ENCODE measurements at regions not wholly inside any gene's neighbourhood (a gene's known extent, or its start where the extent isn't known, plus 50 kb on each side); places are given as distances from the start of the nearest gene placed in this dataset.
A peak's percentile ranks its signal among the peaks of the same experiment; 100 is the strongest.
"Not testable (repeated sequence)": the region's sequence is repeated elsewhere in the genome, so short reads cannot be mapped to it uniquely, and the experiment has no call there.

DNA sequence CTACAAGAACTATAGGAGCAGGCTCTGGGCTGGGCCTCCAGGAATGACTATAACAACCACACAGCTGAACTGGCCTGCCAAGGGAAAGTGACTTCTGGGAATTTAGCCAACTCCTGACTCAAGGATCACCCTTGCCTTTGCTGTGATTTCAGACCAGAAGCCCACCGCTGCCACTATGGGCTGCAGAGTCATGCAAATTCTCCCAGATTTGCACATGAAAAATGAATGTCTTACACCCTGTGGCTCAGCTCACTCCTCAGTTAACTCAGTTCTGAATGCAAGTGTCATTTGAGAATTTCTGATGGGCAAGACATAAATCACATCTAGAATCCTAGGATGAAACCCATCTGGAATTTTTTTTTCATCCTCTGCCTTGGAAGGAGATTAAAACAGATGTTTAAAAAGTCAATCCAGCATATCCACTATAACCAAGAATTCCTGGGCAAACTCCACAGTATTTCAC is 186.5 kb upstream of the BET1 start (continued):
- TF ChIP-seq, protein P1, sequence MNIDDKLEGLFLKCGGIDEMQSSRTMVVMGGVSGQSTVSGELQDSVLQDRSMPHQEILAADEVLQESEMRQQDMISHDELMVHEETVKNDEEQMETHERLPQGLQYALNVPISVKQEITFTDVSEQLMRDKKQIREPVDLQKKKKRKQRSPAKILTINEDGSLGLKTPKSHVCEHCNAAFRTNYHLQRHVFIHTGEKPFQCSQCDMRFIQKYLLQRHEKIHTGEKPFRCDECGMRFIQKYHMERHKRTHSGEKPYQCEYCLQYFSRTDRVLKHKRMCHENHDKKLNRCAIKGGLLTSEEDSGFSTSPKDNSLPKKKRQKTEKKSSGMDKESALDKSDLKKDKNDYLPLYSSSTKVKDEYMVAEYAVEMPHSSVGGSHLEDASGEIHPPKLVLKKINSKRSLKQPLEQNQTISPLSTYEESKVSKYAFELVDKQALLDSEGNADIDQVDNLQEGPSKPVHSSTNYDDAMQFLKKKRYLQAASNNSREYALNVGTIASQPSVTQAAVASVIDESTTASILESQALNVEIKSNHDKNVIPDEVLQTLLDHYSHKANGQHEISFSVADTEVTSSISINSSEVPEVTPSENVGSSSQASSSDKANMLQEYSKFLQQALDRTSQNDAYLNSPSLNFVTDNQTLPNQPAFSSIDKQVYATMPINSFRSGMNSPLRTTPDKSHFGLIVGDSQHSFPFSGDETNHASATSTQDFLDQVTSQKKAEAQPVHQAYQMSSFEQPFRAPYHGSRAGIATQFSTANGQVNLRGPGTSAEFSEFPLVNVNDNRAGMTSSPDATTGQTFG (tag by site-specific recombination; IDR thresholded peaks at IDR 0.05; ENCODE audit: borderline replicate concordance): no peak
- TF ChIP-seq SALL2 (tag by site-specific recombination; IDR thresholded peaks at IDR 0.05; ENCODE audit: borderline replicate concordance) (no peak), ZNF221 (tag by site-specific recombination; IDR thresholded peaks at IDR 0.05; ENCODE audit: borderline replicate concordance) (no peak), ZFP37 (tag by site-specific recombination; IDR thresholded peaks at IDR 0.05) (no peak), ZNF785 (tag by site-specific recombination; IDR thresholded peaks at IDR 0.05) (no peak), ZNF529 (tag by site-specific recombination; IDR thresholded peaks at IDR 0.05; ENCODE audit: insufficient replicate concordance) (no peak)

DNA sequence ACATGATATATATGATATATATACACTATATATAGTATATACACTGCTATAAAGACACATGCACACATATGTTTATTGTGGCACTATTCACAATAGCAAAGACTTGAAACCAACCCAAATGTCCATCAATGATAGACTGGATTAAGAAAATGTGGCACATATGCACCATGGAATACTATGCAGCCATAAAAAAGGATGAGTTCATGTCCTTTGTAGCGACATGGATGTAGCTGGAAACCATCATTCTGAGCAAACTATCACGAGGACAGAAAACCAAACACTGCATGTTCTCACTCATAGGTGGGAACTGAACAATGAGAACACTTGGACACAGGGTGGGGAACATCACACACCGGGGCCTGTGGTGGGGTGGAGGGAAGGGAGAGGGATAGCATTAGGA is 190.3 kb upstream of the BET1 start:
- POLR2A ChIA-PET; H3K9me3 ChIP-seq (ENCODE audit: control insufficient read depth, insufficient read depth, low read depth, low read length); H3K36me3 ChIP-seq (ENCODE audit: control insufficient read depth in 2 of 2, insufficient read depth in 1 of 2, low read length in 2 of 2); CTCF ChIA-PET; H3K4me3 ChIP-seq (ENCODE audit: low read depth, low read length); H3K4me1 ChIP-seq (ENCODE audit: control insufficient read depth, insufficient read depth, low read length); H3K27ac ChIP-seq (ENCODE audit: extremely low read depth, low read depth, low read length): not testable (repeated sequence)
- TF ChIP-seq ZNF146 (tag by site-specific recombination; IDR thresholded peaks at IDR 0.05): peak; percentile 79
- TF ChIP-seq, protein P2, sequence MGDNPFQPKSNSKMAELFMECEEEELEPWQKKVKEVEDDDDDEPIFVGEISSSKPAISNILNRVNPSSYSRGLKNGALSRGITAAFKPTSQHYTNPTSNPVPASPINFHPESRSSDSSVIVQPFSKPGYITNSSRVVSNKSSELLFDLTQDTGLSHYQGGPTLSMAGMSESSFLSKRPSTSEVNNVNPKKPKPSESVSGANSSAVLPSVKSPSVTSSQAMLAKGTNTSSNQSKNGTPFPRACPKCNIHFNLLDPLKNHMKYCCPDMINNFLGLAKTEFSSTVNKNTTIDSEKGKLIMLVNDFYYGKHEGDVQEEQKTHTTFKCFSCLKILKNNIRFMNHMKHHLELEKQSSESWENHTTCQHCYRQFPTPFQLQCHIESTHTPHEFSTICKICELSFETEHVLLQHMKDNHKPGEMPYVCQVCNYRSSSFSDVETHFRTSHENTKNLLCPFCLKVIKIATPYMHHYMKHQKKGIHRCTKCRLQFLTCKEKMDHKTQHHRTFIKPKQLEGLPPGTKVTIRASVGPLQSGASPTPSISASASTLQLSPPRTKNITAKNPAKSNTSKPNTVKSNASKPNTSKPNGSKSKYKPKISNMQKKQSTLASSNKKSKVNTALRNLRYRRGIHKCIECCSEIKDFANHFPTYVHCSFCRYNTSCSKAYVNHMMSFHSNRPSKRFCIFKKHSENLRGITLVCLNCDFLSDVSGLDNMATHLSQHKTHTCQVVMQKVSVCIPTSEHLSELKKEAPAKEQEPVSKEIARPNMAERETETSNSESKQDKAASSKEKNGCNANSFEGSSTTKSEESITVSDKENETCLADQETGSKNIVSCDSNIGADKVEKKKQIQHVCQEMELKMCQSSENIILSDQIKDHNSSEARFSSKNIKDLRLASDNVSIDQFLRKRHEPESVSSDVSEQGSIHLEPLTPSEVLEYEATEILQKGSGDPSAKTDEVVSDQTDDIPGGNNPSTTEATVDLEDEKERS (tag by site-specific recombination; IDR thresholded peaks at IDR 0.05): peak; percentile 56; the same call in 1 of the 2 replicates

DNA sequence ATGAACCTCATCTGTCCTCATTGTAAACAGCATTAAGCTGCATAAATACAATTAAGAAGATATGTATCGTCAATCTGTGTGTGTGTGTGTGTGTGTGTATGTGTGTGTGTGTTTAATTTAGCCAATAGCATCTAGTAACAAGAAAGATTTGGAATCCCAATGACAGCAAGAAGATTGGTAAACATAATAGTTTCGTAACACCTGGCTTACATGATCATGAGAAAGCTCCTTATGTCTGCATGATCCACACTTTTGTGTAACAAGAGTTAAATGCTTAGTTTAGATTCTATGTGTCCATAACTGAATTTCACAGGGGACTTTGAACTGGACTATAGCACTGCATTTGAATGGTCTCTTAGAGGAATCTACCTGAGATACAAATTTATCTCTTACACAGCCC is 191.0 kb upstream of the BET1 start:
- TF ChIP-seq ZNF560 (tag by site-specific recombination; IDR thresholded peaks at IDR 0.05; ENCODE audit: borderline replicate concordance): no peak
- Histone ChIP-seq H3K4me3 (ENCODE audit: low read depth, low read length) (no peak overlapping the region), H3K4me1 (ENCODE audit: control insufficient read depth, insufficient read depth, low read length) (no peaks in the 10 kb centered on the region), H3K9me3 (ENCODE audit: control insufficient read depth, insufficient read depth, low read depth, low read length) (no peaks in the 10 kb centered on the region), H3K36me3 (ENCODE audit: control insufficient read depth in 2 of 2, insufficient read depth in 1 of 2, low read length in 2 of 2) (no peaks in the 10 kb centered on the region), H3K27ac (ENCODE audit: extremely low read depth, low read depth, low read length) (no peak overlapping the region)
- CTCF ChIA-PET: interaction anchor here (0.5 to 0.6 kb wide), 2 partner anchors 100 to 589 kb away, joined by 3 read pairs; no protein-coding TSS in a partner anchor
- POLR2A ChIA-PET: no interaction called here

DNA sequence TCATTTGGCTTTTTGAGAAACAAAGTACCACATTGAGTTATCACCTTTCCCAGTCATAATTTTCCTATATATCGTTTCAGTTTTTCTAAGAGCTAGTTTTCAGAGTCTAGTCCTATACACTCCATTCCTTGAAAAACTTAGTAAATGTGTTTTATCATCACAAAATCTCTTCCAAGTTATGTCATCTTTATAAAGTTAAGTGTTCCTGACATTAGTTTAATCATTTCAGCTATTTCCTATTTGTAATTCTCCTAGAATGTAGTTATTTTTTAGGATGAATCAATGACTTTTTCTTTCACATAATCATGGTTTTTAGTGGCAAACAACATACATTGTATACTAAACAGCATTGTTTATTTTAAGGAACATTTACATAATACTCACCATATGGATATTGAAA is 191.7 kb upstream of the BET1 start:
- ChIA-PET POLR2A (no interaction called here), CTCF (no interaction called here)
- Histone ChIP-seq H3K4me1 (ENCODE audit: control insufficient read depth, insufficient read depth, low read length) (no peaks in the 10 kb centered on the region), H3K9me3 (ENCODE audit: control insufficient read depth, insufficient read depth, low read depth, low read length) (no peaks in the 10 kb centered on the region), H3K27ac (ENCODE audit: extremely low read depth, low read depth, low read length) (no peak overlapping the region), H3K4me3 (ENCODE audit: low read depth, low read length) (no peak overlapping the region), H3K36me3 (ENCODE audit: control insufficient read depth in 2 of 2, insufficient read depth in 1 of 2, low read length in 2 of 2) (no peaks in the 10 kb centered on the region)
- TF ChIP-seq, protein P3, sequence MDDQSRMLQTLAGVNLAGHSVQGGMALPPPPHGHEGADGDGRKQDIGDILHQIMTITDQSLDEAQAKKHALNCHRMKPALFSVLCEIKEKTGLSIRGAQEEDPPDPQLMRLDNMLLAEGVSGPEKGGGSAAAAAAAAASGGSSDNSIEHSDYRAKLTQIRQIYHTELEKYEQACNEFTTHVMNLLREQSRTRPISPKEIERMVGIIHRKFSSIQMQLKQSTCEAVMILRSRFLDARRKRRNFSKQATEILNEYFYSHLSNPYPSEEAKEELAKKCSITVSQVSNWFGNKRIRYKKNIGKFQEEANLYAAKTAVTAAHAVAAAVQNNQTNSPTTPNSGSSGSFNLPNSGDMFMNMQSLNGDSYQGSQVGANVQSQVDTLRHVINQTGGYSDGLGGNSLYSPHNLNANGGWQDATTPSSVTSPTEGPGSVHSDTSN (CRISPR knock-in tag; IDR thresholded peaks at IDR 0.05): no peak
- TF ChIP-seq, protein P4, sequence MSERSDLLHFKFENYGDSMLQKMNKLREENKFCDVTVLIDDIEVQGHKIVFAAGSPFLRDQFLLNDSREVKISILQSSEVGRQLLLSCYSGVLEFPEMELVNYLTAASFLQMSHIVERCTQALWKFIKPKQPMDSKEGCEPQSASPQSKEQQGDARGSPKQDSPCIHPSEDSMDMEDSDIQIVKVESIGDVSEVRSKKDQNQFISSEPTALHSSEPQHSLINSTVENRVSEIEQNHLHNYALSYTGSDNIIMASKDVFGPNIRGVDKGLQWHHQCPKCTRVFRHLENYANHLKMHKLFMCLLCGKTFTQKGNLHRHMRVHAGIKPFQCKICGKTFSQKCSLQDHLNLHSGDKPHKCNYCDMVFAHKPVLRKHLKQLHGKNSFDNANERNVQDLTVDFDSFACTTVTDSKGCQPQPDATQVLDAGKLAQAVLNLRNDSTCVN (tag by site-specific recombination; optimal IDR thresholded peaks at IDR 0.05): no peak
- TF ChIP-seq ZNF596 (tag by site-specific recombination; IDR thresholded peaks at IDR 0.05) (no peak), ZNF2 (tag by site-specific recombination; IDR thresholded peaks at IDR 0.05) (no peak), KLF7 (tag by site-specific recombination; IDR thresholded peaks at IDR 0.05; ENCODE audit: borderline replicate concordance) (no peak), ZNF423 (tag by site-specific recombination; IDR thresholded peaks at IDR 0.05) (no peak), ZNF121 (tag by site-specific recombination; IDR thresholded peaks at IDR 0.05) (no peak)
- TF ChIP-seq, protein P1 (tag by site-specific recombination; IDR thresholded peaks at IDR 0.05; ENCODE audit: borderline replicate concordance): no peak
- TF ChIP-seq, protein P5, sequence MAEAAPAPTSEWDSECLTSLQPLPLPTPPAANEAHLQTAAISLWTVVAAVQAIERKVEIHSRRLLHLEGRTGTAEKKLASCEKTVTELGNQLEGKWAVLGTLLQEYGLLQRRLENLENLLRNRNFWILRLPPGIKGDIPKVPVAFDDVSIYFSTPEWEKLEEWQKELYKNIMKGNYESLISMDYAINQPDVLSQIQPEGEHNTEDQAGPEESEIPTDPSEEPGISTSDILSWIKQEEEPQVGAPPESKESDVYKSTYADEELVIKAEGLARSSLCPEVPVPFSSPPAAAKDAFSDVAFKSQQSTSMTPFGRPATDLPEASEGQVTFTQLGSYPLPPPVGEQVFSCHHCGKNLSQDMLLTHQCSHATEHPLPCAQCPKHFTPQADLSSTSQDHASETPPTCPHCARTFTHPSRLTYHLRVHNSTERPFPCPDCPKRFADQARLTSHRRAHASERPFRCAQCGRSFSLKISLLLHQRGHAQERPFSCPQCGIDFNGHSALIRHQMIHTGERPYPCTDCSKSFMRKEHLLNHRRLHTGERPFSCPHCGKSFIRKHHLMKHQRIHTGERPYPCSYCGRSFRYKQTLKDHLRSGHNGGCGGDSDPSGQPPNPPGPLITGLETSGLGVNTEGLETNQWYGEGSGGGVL (tag by site-specific recombination; IDR thresholded peaks at IDR 0.05): no peak
